ENCODE measurements at regions not wholly inside any gene's neighbourhood (a gene's known extent, or its start where the extent isn't known, plus 50 kb on each side); places are given as distances from the start of the nearest gene placed in this dataset.

DNA sequence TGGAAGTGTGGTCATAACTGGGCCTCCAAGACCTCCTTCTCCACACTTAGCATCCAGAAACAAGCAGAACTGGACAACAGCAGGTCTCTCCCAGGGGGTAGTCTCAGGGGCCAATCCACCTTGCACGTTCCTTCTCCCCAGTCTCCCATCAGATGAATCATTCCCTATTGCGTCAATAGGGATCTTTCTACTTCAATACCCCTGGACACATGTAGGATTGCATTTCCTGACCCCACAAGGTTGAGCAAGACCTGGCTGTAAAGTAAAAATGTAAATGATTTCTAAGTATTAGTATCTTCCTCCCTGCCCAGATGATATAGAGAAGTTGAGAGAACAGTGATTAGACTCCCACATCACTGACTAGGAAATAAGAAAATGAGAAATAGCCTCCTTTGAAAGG lies 224.5 kb upstream of the CSF3R start:
- Mint-ChIP-seq H3K9me3 (no peaks in the 10 kb centered on the region), H3K4me1 (peaks cover 40% of the 10 kb centered on the region), H3K36me3 (ENCODE audit: low read depth) (no peaks in the 10 kb centered on the region), H3K4me3 (no peak overlapping the region), H3K27ac (no peak overlapping the region), H3K27me3 (ENCODE audit: low read depth, poor library complexity) (peaks cover 29% of the 10 kb centered on the region)
- no peak for DNase-seq
- TF ChIP-seq, protein P1, sequence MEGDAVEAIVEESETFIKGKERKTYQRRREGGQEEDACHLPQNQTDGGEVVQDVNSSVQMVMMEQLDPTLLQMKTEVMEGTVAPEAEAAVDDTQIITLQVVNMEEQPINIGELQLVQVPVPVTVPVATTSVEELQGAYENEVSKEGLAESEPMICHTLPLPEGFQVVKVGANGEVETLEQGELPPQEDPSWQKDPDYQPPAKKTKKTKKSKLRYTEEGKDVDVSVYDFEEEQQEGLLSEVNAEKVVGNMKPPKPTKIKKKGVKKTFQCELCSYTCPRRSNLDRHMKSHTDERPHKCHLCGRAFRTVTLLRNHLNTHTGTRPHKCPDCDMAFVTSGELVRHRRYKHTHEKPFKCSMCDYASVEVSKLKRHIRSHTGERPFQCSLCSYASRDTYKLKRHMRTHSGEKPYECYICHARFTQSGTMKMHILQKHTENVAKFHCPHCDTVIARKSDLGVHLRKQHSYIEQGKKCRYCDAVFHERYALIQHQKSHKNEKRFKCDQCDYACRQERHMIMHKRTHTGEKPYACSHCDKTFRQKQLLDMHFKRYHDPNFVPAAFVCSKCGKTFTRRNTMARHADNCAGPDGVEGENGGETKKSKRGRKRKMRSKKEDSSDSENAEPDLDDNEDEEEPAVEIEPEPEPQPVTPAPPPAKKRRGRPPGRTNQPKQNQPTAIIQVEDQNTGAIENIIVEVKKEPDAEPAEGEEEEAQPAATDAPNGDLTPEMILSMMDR (IDR thresholded peaks at IDR 0.05): no peak

DNA sequence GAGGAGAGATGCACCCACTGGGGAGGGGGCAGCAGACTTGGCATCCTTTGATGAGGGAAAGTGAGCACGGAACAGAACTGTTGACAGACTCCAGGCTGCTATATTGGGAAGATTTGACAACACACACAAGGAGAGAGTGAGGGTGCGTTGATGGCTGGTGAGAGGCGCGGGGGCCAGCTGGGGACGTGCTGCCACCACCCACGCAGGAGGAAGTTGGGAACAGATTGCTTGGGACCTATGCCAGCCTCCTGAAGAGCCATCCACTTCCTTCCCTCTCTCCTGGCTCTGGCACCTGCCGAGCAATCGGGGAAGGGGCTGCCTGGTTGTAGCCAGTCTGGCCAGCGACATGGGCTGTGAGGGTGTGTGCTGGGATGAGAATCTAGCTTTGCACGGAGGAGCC lies 223.7 kb upstream of the CSF3R start:
- H3K36me3 Mint-ChIP-seq (ENCODE audit: low read depth): no peaks in the 10 kb centered on the region
- no peak overlapping the region for H3K4me3 Mint-ChIP-seq
- peaks cover 32% of the 10 kb centered on the region for H3K4me1 Mint-ChIP-seq
- no peak overlapping the region for H3K27ac Mint-ChIP-seq
- TF ChIP-seq, protein P1 (IDR thresholded peaks at IDR 0.05): no peak
- no peak for DNase-seq
- no peaks in the 10 kb centered on the region for H3K9me3 Mint-ChIP-seq
- peaks cover 34% of the 10 kb centered on the region for H3K27me3 Mint-ChIP-seq (ENCODE audit: low read depth, poor library complexity)

- peaks cover 25% of the 10 kb centered on the region for H3K4me1 Mint-ChIP-seq
- H3K27me3 Mint-ChIP-seq (ENCODE audit: low read depth, poor library complexity): peaks cover 41% of the 10 kb centered on the region
- DNase-seq: no peak
- H3K36me3 Mint-ChIP-seq (ENCODE audit: low read depth): no peaks in the 10 kb centered on the region
- TF ChIP-seq, protein P1 (IDR thresholded peaks at IDR 0.05): no peak
- H3K27ac Mint-ChIP-seq: no peak overlapping the region
- no peak overlapping the region for H3K4me3 Mint-ChIP-seq
- H3K9me3 Mint-ChIP-seq: no peaks in the 10 kb centered on the region
Measured at GRCh38 chr1:36705629-36706028, 222.9 kb upstream of the CSF3R start.

DNA sequence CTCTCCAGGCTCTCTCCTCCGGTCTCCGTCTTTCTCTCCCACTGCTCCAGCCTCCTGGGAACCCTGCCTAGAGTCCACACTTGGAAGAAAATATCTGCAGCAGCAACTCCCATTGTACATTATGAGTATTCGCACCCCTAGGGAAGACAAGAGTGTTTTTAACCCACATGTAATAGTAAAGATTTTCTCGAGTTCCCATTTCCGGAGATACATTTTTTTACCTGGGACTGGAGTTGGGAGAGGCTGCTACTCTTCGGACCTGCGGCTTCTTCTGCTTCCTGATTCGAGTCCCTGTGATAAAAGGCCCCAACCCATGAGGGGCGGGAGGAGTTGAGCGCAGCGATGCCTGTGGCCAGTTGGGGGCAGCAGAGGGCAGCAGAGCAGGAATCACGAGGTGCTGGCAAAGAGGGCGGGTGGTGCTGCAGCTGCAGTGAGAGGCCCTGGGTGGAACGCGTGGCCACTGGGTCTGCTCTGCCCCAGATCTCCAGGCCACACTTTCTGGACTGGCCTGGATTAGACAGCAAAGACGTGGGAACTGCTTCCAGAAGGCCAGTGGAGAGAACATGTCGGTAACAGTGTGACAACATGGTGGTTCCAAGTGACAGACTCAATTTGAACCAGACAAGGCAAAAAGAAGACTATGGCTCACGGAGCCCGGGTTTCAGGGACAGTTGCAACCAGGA lies 221.0 kb upstream of the CSF3R start:
- Mint-ChIP-seq H3K4me3 (no peak overlapping the region), H3K27me3 (ENCODE audit: low read depth, poor library complexity) (peaks cover 50% of the 10 kb centered on the region), H3K9me3 (no peaks in the 10 kb centered on the region), H3K36me3 (ENCODE audit: low read depth) (no peaks in the 10 kb centered on the region), H3K27ac (no peak overlapping the region), H3K4me1 (peaks cover 30% of the 10 kb centered on the region)
- TF ChIP-seq, protein P1 (IDR thresholded peaks at IDR 0.05): peak; percentile 85
- DNase-seq: peak; percentile 91

GRCh38 chr1:36702963-36703362 lies 220.2 kb upstream of the CSF3R start:
- Mint-ChIP-seq H3K4me1 (peaks cover 36% of the 10 kb centered on the region), H3K4me3 (no peak overlapping the region), H3K27me3 (ENCODE audit: low read depth, poor library complexity) (peaks cover 43% of the 10 kb centered on the region), H3K36me3 (ENCODE audit: low read depth) (no peaks in the 10 kb centered on the region), H3K9me3 (no peaks in the 10 kb centered on the region), H3K27ac (no peak overlapping the region)
- no peak for DNase-seq
- TF ChIP-seq, protein P1 (IDR thresholded peaks at IDR 0.05): no peak
